Cardiac muscle cell (in vitro differentiated cells and primary cell): ENCODE measurements at regions not wholly inside any gene's neighbourhood (a gene's known extent, or its start where the extent isn't known, plus 50 kb on each side); places are given as distances from the start of the nearest gene placed in this dataset.

Experiments used
- DNase-seq, 2 donors: peaks; one replicate each; pipeline versions ENCODE4 v3.0.0 to v3.0.0-alpha.2; 2010 to 2017; ENCODE audit warnings: low read depth in 1 of 2, low spot score in 1 of 2
- H3K27ac ChIP-seq: fragments of 200-600 bp; sonication (generic); 2 replicates; pipeline ENCODE4 v1.5.1; 2016
- H3K27me3 ChIP-seq: fragments of 200-600 bp; sonication (generic); 2 replicates; pipeline ENCODE4 v1.6.0; 2016; ENCODE audit warnings: control low read depth
- H3K36me3 ChIP-seq: fragments of 200-600 bp; sonication (generic); 2 replicates; pipeline ENCODE4 v1.5.1; 2016; ENCODE audit warnings: control low read depth
- H3K4me1 ChIP-seq: fragments of 200-600 bp; sonication (generic); 2 replicates; pipeline ENCODE4 v1.8.1; 2017; ENCODE audit warnings: low read depth, mild to moderate bottlenecking, mixed run types
- H3K4me3 ChIP-seq: fragments of 200-600 bp; sonication (generic); 2 replicates; pipeline ENCODE4 v1.5.1; 2016; ENCODE audit warnings: mild to moderate bottlenecking
- H3K9me3 ChIP-seq: fragments of 200-600 bp; sonication (generic); 2 replicates; pipeline ENCODE4 v1.5.1; 2017; ENCODE audit warnings: low read depth, mild to moderate bottlenecking, control low read depth
- TF ChIP-seq, protein P1 (sequence below): IDR thresholded peaks from 2 replicates; pipeline ENCODE4 v1.5.1; 2012; ENCODE audit warnings: low read depth, mild to moderate bottlenecking, low read length

DNA sequence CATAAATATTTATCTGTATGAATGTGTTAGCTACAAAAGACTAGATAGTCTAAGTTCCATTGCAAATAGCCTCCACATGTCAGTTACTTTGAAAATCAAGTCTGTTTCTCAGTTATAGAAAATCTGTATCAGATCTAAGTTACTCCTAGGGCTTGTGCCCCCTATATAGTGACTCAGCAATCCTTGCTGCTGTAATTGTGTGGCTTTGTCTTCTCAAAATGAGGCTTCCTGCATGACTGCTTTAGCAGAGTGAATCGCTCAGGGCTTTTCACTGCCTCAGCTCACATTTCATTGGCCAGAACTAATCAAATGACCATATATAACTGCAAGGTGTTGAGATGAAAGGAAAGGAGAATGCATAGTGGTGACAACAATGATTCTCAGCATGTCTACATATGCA lies 552.2 kb upstream of the STXBP6 start:
- H3K36me3 ChIP-seq: no peaks in the 10 kb centered on the region
- no peaks in the 10 kb centered on the region for H3K4me1 ChIP-seq
- H3K4me3 ChIP-seq: no peak overlapping the region
- H3K27ac ChIP-seq: no peak overlapping the region
- H3K27me3 ChIP-seq: no peaks in the 10 kb centered on the region
- DNase-seq: no peak
- TF ChIP-seq, protein P1, sequence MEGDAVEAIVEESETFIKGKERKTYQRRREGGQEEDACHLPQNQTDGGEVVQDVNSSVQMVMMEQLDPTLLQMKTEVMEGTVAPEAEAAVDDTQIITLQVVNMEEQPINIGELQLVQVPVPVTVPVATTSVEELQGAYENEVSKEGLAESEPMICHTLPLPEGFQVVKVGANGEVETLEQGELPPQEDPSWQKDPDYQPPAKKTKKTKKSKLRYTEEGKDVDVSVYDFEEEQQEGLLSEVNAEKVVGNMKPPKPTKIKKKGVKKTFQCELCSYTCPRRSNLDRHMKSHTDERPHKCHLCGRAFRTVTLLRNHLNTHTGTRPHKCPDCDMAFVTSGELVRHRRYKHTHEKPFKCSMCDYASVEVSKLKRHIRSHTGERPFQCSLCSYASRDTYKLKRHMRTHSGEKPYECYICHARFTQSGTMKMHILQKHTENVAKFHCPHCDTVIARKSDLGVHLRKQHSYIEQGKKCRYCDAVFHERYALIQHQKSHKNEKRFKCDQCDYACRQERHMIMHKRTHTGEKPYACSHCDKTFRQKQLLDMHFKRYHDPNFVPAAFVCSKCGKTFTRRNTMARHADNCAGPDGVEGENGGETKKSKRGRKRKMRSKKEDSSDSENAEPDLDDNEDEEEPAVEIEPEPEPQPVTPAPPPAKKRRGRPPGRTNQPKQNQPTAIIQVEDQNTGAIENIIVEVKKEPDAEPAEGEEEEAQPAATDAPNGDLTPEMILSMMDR: no peak
- H3K9me3 ChIP-seq: no peaks in the 10 kb centered on the region

DNA sequence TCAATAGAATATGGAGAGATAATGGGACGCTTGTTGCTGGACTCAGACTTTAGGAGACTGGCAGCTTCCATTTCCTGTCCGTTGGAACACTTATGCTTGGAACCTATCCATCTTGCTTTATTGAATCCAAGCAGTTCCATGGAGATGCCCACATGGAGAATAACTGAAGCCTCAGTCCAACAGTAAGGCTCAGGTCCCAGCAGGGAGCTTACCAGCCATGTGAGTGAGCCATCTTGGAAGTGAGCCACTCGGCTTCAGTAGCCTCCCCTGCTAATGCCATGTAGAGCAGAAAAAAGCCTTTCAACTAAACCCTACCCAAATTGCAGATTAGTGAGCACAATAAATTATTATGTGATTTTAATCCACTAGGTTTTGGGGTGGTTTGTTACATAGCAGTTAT lies 538.8 kb upstream of the STXBP6 start:
- Histone ChIP-seq H3K4me3 (no peak overlapping the region), H3K27me3 (no peaks in the 10 kb centered on the region), H3K36me3 (no peaks in the 10 kb centered on the region), H3K27ac (no peak overlapping the region), H3K4me1 (no peaks in the 10 kb centered on the region), H3K9me3 (no peaks in the 10 kb centered on the region)
- TF ChIP-seq, protein P1: no peak
- DNase-seq: no peak

DNA sequence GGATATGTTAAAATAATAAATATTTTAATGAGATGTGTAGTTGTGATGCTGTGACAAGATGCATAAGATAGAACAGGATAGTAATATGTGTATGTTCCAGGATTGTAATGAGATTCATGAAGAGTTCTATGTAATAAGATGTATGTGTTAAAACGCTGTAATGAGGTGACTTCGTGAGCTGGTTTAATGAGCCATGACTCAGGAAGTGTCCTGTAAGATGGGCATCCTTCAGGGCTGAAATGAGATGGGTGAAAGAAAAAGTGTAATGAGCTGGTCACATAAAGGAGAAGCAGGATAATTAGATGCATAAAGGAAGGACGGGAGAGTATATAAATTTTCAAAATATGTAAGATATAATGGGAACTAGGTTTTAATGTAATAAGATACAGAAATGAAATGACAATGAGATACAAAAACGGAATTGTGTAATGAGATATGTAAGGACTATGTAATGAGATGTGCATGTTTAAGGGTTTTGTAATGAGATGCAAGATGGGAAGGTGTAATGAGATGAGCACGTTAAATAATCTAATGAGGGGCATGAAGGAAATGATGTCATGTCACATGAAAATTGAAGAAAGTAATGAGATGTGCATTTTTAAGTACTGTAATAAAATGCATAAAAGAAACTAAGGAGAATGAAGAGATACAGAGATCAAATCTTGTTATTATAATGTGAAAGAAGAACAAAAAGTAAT lies 524.8 kb upstream of the STXBP6 start:
- H3K27ac ChIP-seq: no peak overlapping the region

DNA sequence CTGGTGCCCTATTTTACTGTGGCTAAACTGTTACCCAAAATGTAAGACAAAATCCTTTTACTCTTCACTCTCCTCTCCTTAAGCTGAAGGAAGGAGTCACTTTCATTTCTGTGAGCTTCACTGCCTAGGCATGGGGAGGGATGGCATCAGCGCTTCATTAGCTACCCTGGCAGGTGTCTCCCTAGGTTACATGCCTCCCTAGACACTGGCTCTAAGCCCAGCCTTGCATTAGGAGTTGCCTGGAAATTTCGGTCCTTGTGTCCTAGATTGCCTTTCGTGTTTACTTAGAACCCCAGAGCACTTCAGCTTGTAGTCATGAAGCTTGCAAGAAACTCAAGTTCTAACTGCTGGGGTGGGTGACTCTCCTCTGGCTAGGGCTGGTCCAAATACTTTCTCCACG lies 520.5 kb upstream of the STXBP6 start:
- Histone ChIP-seq H3K27me3 (no peaks in the 10 kb centered on the region), H3K4me1 (no peaks in the 10 kb centered on the region), H3K36me3 (no peaks in the 10 kb centered on the region), H3K27ac (no peak overlapping the region), H3K9me3 (no peaks in the 10 kb centered on the region), H3K4me3 (no peak overlapping the region)
- no peak for DNase-seq
- TF ChIP-seq, protein P1: no peak

More for the DNA sequence above, 524.8 kb upstream of the STXBP6 start:
- H3K4me3 ChIP-seq: no peak overlapping the region
- TF ChIP-seq, protein P1: no peak
- DNase-seq: no peak
- no peaks in the 10 kb centered on the region for H3K4me1 ChIP-seq
- H3K36me3 ChIP-seq: no peaks in the 10 kb centered on the region
- H3K9me3 ChIP-seq: no peaks in the 10 kb centered on the region
- no peaks in the 10 kb centered on the region for H3K27me3 ChIP-seq

DNA sequence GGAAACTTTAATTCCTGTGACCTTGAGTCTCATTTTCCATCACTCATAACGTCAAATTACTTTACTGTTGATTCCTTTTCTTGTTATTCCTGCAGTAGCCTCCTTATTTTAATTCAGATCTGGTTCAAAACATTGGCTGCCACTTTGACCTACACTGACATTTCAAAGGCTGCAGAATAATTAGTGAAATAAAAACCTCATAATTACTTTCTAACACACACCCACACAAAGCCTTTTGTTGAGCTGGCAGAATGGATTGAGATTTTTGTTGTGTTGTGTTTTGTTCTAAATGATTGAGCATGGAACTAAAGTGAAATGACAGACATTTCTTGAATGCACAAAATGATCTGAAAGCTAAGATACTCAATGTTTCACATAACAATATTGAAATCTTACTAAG lies 507.5 kb upstream of the STXBP6 start:
- Histone ChIP-seq H3K27me3 (no peaks in the 10 kb centered on the region), H3K4me3 (no peak overlapping the region), H3K27ac (no peak overlapping the region), H3K36me3 (no peaks in the 10 kb centered on the region), H3K9me3 (no peaks in the 10 kb centered on the region), H3K4me1 (no peaks in the 10 kb centered on the region)
- TF ChIP-seq, protein P1: no peak
- no peak for DNase-seq
